ENCODE measurements at regions not wholly inside any gene's neighbourhood (a gene's known extent, or its start where the extent isn't known, plus 50 kb on each side); places are given as distances from the start of the nearest gene placed in this dataset.

GRCh38 chr1:217196616-217197015 is 434.3 kb downstream of the GPATCH2 start:
- Mint-ChIP-seq H3K4me3 (no peak overlapping the region), H3K27me3 (no peaks in the 10 kb centered on the region), H3K9me3 (peaks cover 4 to 7% (median 7%) of the 10 kb centered on the region in 3 donors), H3K27ac (no peak overlapping the region), H3K36me3 (no peaks in the 10 kb centered on the region), H3K4me1 (no peaks in the 10 kb centered on the region)
- no peak overlapping the region for H3K4me3 ChIP-seq (ENCODE audit: control insufficient read depth in 1 of 2, extremely low read depth in 1 of 2, low read length in 1 of 2)
- ChIA-PET POLR2A (no interaction called here), CTCF (no interaction called here)
- DNase-seq = no peak
- no peaks in the 10 kb centered on the region for H3K9me3 ChIP-seq
- no peak for ATAC-seq (replicated peaks in 1 of 4)
- no peaks in the 10 kb centered on the region for H3K36me3 ChIP-seq (ENCODE audit: control insufficient read depth in 2 of 2, extremely low read depth in 1 of 2, insufficient read depth in 1 of 2, low read length in 1 of 2)
- H3K27ac ChIP-seq (ENCODE audit: low read length) = no peak overlapping the region
- no peaks in the 10 kb centered on the region for H3K27me3 ChIP-seq (replicated peaks in 1 of 2; ENCODE audit: control insufficient read depth in 2 of 2, extremely low read depth in 1 of 2, insufficient read depth in 2 of 2, low read length in 1 of 2)
- no peaks in the 10 kb centered on the region for H3K4me1 ChIP-seq (ENCODE audit: control insufficient read depth in 1 of 2, extremely low read depth in 1 of 2, insufficient read depth in 2 of 2, low read length in 2 of 2)
- WGBS (ENCODE audit: insufficient coverage) = no CpG with 5 or more reads among the region's 1 CpG

- Mint-ChIP-seq H3K9me3 (peaks cover 1 to 15% (median 6%) of the 10 kb centered on the region in 3 donors), H3K4me1 (no peaks in the 10 kb centered on the region), H3K27me3 (no peaks in the 10 kb centered on the region), H3K27ac (no peak overlapping the region), H3K4me3 (no peak overlapping the region), H3K36me3 (no peaks in the 10 kb centered on the region)
- ATAC-seq (replicated peaks in 1 of 4) = no peak
- ChIA-PET POLR2A (no interaction called here), CTCF (interaction anchor here in 1 of 2 donors (0.6 kb wide), 1 partner anchor 17 kb away, joined by 4 read pairs; no protein-coding TSS in a partner anchor)
- H3K36me3 ChIP-seq (ENCODE audit: control insufficient read depth in 2 of 2, extremely low read depth in 1 of 2, insufficient read depth in 1 of 2, low read length in 1 of 2) = no peaks in the 10 kb centered on the region
- no peak overlapping the region for H3K4me3 ChIP-seq (ENCODE audit: control insufficient read depth in 1 of 2, extremely low read depth in 1 of 2, low read length in 1 of 2)
- H3K4me1 ChIP-seq (ENCODE audit: control insufficient read depth in 1 of 2, extremely low read depth in 1 of 2, insufficient read depth in 2 of 2, low read length in 2 of 2) = no peaks in the 10 kb centered on the region
- H3K9me3 ChIP-seq = no peaks in the 10 kb centered on the region
- no CpG with 5 or more reads among the region's 3 CpGs for WGBS (ENCODE audit: insufficient coverage)
- no peak for DNase-seq
- no peak overlapping the region for H3K27ac ChIP-seq (ENCODE audit: low read length)
- no peaks in the 10 kb centered on the region for H3K27me3 ChIP-seq (replicated peaks in 1 of 2; ENCODE audit: control insufficient read depth in 2 of 2, extremely low read depth in 1 of 2, insufficient read depth in 2 of 2, low read length in 1 of 2)
These were observed 437.7 kb downstream of the GPATCH2 start for GRCh38 chr1:217193151-217193550.

GRCh38 chr1:217191441-217191840 is 439.4 kb downstream of the GPATCH2 start:
- ChIA-PET CTCF (no interaction called here), POLR2A (no interaction called here)
- Mint-ChIP-seq H3K27me3 (no peaks in the 10 kb centered on the region), H3K4me3 (no peak overlapping the region), H3K36me3 (no peaks in the 10 kb centered on the region), H3K9me3 (peaks cover 8 to 15% (median 13%) of the 10 kb centered on the region in 3 donors), H3K27ac (no peak overlapping the region), H3K4me1 (no peaks in the 10 kb centered on the region)
- Histone ChIP-seq H3K27ac (ENCODE audit: low read length) (no peak overlapping the region), H3K27me3 (replicated peaks in 1 of 2; ENCODE audit: control insufficient read depth in 2 of 2, extremely low read depth in 1 of 2, insufficient read depth in 2 of 2, low read length in 1 of 2) (no peaks in the 10 kb centered on the region), H3K9me3 (no peaks in the 10 kb centered on the region), H3K4me1 (ENCODE audit: control insufficient read depth in 1 of 2, extremely low read depth in 1 of 2, insufficient read depth in 2 of 2, low read length in 2 of 2) (no peaks in the 10 kb centered on the region), H3K4me3 (ENCODE audit: control insufficient read depth in 1 of 2, extremely low read depth in 1 of 2, low read length in 1 of 2) (no peak overlapping the region), H3K36me3 (ENCODE audit: control insufficient read depth in 2 of 2, extremely low read depth in 1 of 2, insufficient read depth in 1 of 2, low read length in 1 of 2) (no peaks in the 10 kb centered on the region)
- no peak for ATAC-seq (replicated peaks in 1 of 4)
- WGBS (ENCODE audit: insufficient coverage) = 62% methylated on average over 2 of the region's 2 CpGs
- no peak for DNase-seq

- ATAC-seq (replicated peaks in 1 of 4) (no peak), DNase-seq (no peak)
- CTCF ChIA-PET = no interaction called here
- no peaks in the 10 kb centered on the region for H3K36me3 ChIP-seq (ENCODE audit: control insufficient read depth in 2 of 2, extremely low read depth in 1 of 2, insufficient read depth in 1 of 2, low read length in 1 of 2)
- no peak overlapping the region for H3K4me3 Mint-ChIP-seq
- no peak overlapping the region for H3K27ac ChIP-seq (ENCODE audit: low read length)
- H3K4me3 ChIP-seq (ENCODE audit: control insufficient read depth in 1 of 2, extremely low read depth in 1 of 2, low read length in 1 of 2) = no peak overlapping the region
- H3K36me3 Mint-ChIP-seq = no peaks in the 10 kb centered on the region
- no peak overlapping the region for H3K27ac Mint-ChIP-seq
- no peaks in the 10 kb centered on the region for H3K9me3 ChIP-seq
- peaks cover 7 to 15% (median 13%) of the 10 kb centered on the region in 3 donors for H3K9me3 Mint-ChIP-seq
- H3K4me1 ChIP-seq (ENCODE audit: control insufficient read depth in 1 of 2, extremely low read depth in 1 of 2, insufficient read depth in 2 of 2, low read length in 2 of 2) = no peaks in the 10 kb centered on the region
- POLR2A ChIA-PET = no interaction called here
- H3K4me1 Mint-ChIP-seq = no peaks in the 10 kb centered on the region
- H3K27me3 ChIP-seq (replicated peaks in 1 of 2; ENCODE audit: control insufficient read depth in 2 of 2, extremely low read depth in 1 of 2, insufficient read depth in 2 of 2, low read length in 1 of 2) = no peaks in the 10 kb centered on the region
- WGBS (ENCODE audit: insufficient coverage) = no CpG with 5 or more reads among the region's 3 CpGs
- no peaks in the 10 kb centered on the region for H3K27me3 Mint-ChIP-seq
These were observed 440.5 kb downstream of the GPATCH2 start for GRCh38 chr1:217190359-217190758.

GRCh38 chr1:217189362-217189761 is 441.5 kb downstream of the GPATCH2 start:
- H3K36me3 Mint-ChIP-seq = no peaks in the 10 kb centered on the region
- no peak for DNase-seq
- H3K27me3 ChIP-seq (replicated peaks in 1 of 2; ENCODE audit: control insufficient read depth in 2 of 2, extremely low read depth in 1 of 2, insufficient read depth in 2 of 2, low read length in 1 of 2) = no peaks in the 10 kb centered on the region
- H3K4me3 Mint-ChIP-seq = no peak overlapping the region
- no peaks in the 10 kb centered on the region for H3K27me3 Mint-ChIP-seq
- no peaks in the 10 kb centered on the region for H3K4me1 Mint-ChIP-seq
- no peak for ATAC-seq (replicated peaks in 1 of 4)
- no peaks in the 10 kb centered on the region for H3K36me3 ChIP-seq (ENCODE audit: control insufficient read depth in 2 of 2, extremely low read depth in 1 of 2, insufficient read depth in 1 of 2, low read length in 1 of 2)
- peaks cover 7 to 15% (median 13%) of the 10 kb centered on the region in 3 donors for H3K9me3 Mint-ChIP-seq
- H3K9me3 ChIP-seq = no peaks in the 10 kb centered on the region
- CTCF ChIA-PET = no interaction called here
- no peak overlapping the region for H3K27ac Mint-ChIP-seq
- H3K4me3 ChIP-seq (ENCODE audit: control insufficient read depth in 1 of 2, extremely low read depth in 1 of 2, low read length in 1 of 2) = no peak overlapping the region
- H3K27ac ChIP-seq (ENCODE audit: low read length) = no peak overlapping the region
- POLR2A ChIA-PET = no interaction called here
- WGBS (ENCODE audit: insufficient coverage) = no CpG with 5 or more reads among the region's 1 CpG
- H3K4me1 ChIP-seq (ENCODE audit: control insufficient read depth in 1 of 2, extremely low read depth in 1 of 2, insufficient read depth in 2 of 2, low read length in 2 of 2) = no peaks in the 10 kb centered on the region

- H3K9me3 Mint-ChIP-seq = peaks cover 7 to 15% (median 13%) of the 10 kb centered on the region in 3 donors
- H3K36me3 ChIP-seq (ENCODE audit: control insufficient read depth in 2 of 2, extremely low read depth in 1 of 2, insufficient read depth in 1 of 2, low read length in 1 of 2) = no peaks in the 10 kb centered on the region
- H3K36me3 Mint-ChIP-seq = no peaks in the 10 kb centered on the region
- POLR2A ChIA-PET = no interaction called here
- no peaks in the 10 kb centered on the region for H3K27me3 ChIP-seq (replicated peaks in 1 of 2; ENCODE audit: control insufficient read depth in 2 of 2, extremely low read depth in 1 of 2, insufficient read depth in 2 of 2, low read length in 1 of 2)
- DNase-seq (no peak), ATAC-seq (replicated peaks in 1 of 4) (no peak)
- H3K27ac ChIP-seq (ENCODE audit: low read length) = no peak overlapping the region
- H3K4me3 Mint-ChIP-seq = no peak overlapping the region
- no peak overlapping the region for H3K27ac Mint-ChIP-seq
- no peaks in the 10 kb centered on the region for H3K4me1 ChIP-seq (ENCODE audit: control insufficient read depth in 1 of 2, extremely low read depth in 1 of 2, insufficient read depth in 2 of 2, low read length in 2 of 2)
- CTCF ChIA-PET = no interaction called here
- no peaks in the 10 kb centered on the region for H3K9me3 ChIP-seq
- WGBS (ENCODE audit: insufficient coverage) = 83% methylated on average over 2 of the region's 7 CpGs
- H3K4me3 ChIP-seq (ENCODE audit: control insufficient read depth in 1 of 2, extremely low read depth in 1 of 2, low read length in 1 of 2) = no peak overlapping the region
- no peaks in the 10 kb centered on the region for H3K4me1 Mint-ChIP-seq
- no peaks in the 10 kb centered on the region for H3K27me3 Mint-ChIP-seq
These were observed 442.3 kb downstream of the GPATCH2 start for GRCh38 chr1:217188280-217189237.

Measured in T-cell (primary cell).